Omental fat pad (tissue), 3 donors: ENCODE measurements at regions not wholly inside any gene's neighbourhood (a gene's known extent, or its start where the extent isn't known, plus 50 kb on each side); places are given as distances from the start of the nearest gene placed in this dataset.
"Not testable (repeated sequence)": the region's sequence is repeated elsewhere in the genome, so short reads cannot be mapped to it uniquely, and the experiment has no call there.

Experiments used
- ATAC-seq: fragments of 150-250 bp; one replicate; pipeline ENCODE4 v1.9.1; 2016; ENCODE audit warnings: mild to moderate bottlenecking, moderate library complexity; ENCODE audit not compliant: low FRiP score
- DNase-seq: peaks from one replicate; pipeline ENCODE4 v3.0.0-alpha.2; 2019; ENCODE audit warnings: low spot score
- TF ChIP-seq, protein P1 (sequence below), 3 donors: fragments of 450-650 bp; IDR thresholded peaks; one replicate each; pipeline ENCODE4 v1.5.1; 2016 to 2017; ENCODE audit warnings: antibody characterized with exemption in 3 of 3, mild to moderate bottlenecking in 3 of 3, moderate library complexity in 2 of 3

DNA sequence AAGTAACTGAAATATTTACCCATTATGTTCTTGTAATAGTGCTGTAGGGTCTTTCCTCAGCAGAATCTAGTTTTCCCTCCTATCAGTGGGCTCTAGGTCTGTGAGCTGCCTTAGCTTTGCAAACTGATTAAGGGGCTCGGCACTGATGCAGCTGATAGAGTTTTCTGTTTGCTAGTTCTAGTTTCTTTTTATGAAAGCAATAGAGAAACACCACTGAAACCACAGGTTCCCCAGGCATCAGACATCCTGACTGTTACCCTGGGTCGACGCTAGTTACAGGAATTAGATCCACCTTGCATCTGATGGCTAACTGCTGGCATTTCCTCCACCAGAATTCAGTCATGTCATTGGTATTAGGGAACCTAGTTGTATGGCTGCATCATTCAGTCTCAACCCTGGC lies 225.0 kb upstream of the VCX start:
- no peak for ATAC-seq
- TF ChIP-seq, protein P1, sequence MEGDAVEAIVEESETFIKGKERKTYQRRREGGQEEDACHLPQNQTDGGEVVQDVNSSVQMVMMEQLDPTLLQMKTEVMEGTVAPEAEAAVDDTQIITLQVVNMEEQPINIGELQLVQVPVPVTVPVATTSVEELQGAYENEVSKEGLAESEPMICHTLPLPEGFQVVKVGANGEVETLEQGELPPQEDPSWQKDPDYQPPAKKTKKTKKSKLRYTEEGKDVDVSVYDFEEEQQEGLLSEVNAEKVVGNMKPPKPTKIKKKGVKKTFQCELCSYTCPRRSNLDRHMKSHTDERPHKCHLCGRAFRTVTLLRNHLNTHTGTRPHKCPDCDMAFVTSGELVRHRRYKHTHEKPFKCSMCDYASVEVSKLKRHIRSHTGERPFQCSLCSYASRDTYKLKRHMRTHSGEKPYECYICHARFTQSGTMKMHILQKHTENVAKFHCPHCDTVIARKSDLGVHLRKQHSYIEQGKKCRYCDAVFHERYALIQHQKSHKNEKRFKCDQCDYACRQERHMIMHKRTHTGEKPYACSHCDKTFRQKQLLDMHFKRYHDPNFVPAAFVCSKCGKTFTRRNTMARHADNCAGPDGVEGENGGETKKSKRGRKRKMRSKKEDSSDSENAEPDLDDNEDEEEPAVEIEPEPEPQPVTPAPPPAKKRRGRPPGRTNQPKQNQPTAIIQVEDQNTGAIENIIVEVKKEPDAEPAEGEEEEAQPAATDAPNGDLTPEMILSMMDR (IDR thresholded peaks at IDR 0.05): no peak
- DNase-seq: no peak

DNA sequence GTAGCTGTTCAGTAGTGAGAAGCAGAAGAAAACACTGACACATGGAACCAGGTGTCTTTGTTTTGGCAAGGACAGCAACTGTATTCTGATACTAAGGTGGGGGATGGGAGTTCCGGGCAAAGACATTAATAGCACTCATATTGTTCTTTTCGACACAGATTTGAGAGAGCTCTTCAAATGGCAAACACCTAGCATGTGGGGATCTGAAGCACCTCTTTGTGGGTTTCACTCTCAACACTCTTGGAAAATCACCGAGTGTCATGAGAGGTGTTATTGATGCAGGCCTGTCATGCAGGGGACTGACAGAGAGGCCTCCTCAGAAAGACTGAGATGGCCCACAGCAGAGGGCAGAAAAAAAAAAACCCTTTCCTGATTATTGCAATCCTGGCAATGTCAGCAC lies 228.4 kb upstream of the VCX start:
- TF ChIP-seq, protein P1 (IDR thresholded peaks at IDR 0.05): no peak
- ATAC-seq (no peak), DNase-seq (no peak)

DNA sequence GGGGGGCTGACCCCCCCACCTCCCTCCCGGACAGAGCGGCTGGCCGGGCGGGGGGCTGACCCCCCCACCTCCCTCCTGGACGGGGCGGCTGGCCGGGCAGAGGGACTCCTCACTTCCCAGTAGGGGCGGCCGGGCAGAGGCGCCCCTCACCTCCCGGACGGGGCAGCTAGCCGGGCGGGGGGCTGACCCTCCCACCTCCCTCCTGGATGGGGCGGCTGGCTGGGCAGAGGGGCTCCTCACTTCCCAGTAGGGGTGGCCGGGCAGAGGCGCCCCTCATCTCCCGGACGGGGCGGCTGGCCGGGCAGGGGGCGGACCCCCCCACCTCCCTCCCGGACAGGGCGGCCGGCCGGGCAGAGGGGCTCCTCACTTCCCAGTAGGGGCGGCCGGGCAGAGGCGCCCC lies 234.3 kb upstream of the VCX start:
- DNase-seq, ATAC-seq: not testable (repeated sequence)

DNA sequence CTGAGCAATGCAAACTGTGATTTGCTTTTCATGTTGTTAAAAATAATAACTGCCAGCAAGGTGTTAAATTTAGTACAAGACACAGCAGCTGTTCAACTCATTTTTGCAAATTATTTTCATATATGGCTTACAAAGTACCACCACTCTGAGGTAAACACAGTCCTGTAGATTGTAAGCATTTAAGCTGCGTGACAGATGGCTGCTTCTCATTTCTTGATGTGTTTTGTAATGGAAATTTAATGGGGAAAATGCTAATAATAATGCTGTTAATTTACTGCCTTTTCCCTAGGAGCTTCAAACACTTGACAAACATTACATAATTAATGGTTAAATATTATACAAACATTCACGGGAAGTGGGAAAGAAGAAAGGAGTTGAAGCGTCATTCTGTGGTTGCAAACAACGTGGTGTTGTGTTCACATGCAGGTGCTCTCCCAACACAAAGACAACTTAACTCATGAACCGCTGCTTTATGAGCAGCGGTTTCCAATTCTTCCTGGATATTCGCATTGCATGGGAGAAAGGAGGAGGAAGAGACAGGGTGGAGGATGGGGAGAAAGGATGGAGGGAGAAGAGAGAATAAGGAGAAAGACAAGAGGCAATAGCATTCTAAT lies 236.8 kb upstream of the VCX start:
- DNase-seq (no peak), ATAC-seq (no peak)
- TF ChIP-seq, protein P1 (IDR thresholded peaks at IDR 0.05): no peak

DNA sequence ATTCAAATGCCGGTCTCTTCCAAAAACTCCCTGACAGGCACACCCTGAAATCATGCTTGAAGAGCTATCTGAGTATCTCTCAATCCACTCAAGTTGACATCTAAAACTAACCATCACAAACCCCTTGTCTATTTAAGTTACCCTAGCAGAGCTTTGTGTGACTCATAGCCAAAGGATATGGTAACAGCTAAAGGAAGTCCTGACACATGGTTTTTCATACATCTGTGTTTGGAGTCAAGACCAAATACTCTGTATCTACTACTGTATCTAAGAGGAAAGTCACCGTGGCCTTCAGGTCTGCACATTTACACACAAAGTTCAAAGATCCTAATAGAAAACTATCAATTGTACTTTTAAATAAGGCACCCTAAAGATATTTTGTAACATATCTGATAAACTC lies 239.6 kb upstream of the VCX start:
- DNase-seq (no peak), ATAC-seq (no peak)
- TF ChIP-seq, protein P1 (IDR thresholded peaks at IDR 0.05): no peak

DNA sequence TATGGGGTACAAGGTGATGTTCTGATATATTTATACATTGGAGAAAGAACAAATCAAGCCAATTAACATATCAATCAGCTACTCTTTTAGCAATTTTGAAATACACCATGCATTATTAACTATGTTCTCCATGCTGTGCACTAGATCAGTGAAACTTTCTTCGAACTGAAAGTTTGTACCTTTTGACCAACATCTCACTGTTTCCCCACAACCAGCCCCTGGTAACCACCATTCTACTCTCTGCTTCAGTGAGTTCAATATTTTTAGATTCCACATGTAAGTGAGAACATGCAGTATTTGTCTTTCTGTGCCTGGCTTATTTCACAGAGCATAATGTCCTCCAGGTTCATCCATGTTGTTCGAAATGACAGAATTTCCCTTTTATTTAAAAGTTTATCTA lies 246.1 kb upstream of the VCX start:
- TF ChIP-seq, protein P1 (IDR thresholded peaks at IDR 0.05): no peak
- ATAC-seq: no peak
- DNase-seq: no peak

DNA sequence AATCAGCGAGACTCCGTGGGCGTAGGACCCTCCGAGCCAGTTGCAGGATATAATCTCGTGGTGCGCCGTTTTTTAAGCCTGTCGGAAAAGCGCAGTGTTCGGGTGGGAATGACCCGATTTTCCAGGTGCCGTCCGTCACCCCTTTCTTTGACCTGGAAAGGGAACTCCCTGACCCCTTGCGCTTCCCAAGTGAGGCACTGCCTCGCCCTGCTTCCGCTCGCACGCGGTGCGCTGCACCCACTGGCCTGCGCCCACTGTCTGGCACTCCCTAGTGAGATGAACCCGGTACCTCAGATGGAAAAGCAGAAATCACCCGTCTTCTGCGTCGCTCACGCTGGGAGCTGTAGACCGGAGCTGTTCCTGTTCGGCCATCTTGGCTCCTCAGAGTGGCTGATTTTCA lies 249.6 kb upstream of the VCX start:
- ATAC-seq, DNase-seq: not testable (repeated sequence)

DNA sequence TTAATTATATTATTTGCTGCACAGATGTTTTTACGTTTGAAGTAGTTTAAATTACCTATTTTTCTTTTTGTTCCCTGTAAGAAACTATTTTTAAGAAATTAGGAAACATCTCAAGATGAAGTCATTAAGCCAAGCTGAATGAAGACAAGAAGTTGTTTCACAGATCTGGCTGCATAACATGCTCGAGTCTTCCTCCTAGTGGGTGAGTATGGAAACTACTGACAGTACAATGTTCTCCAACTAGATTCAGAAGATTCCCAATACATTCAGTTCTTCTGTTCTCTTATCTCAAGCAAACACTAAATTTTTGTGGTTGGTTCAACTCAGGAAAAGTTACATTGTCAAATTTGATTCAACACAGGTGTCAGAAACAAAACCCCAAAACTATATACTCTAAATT lies 256.8 kb upstream of the VCX start:
- no peak for DNase-seq
- no peak for ATAC-seq
- TF ChIP-seq, protein P1 (IDR thresholded peaks at IDR 0.05): no peak
